SU-DHL-6 (cell line): ENCODE measurements at regions not wholly inside any gene's neighbourhood (a gene's known extent, or its start where the extent isn't known, plus 50 kb on each side); places are given as distances from the start of the nearest gene placed in this dataset.

Experiments used
- EZH2phosphoT487 ChIP-seq: fragments of 200-600 bp; sonication (generic), shearing (Covaris generic); conservative IDR thresholded peaks from 2 replicates; pipeline ENCODE4 v1.6.1; 2018; ENCODE audit warnings: mild to moderate bottlenecking, antibody characterized with exemption, low read length, moderate library complexity, mixed read lengths
- TF ChIP-seq, protein P1 (sequence below): fragments of 200-600 bp; sonication (generic); IDR thresholded peaks from one replicate; pipeline ENCODE4 v1.5.1; 2017; ENCODE audit warnings: antibody characterized with exemption, mild to moderate bottlenecking, low read length, moderate library complexity; ENCODE audit not compliant: insufficient read depth, poor library complexity, severe bottlenecking

GRCh38 chr19:30625947-30626625, 253.9 kb downstream of the ZNF536 start:
- TF ChIP-seq, protein P1, sequence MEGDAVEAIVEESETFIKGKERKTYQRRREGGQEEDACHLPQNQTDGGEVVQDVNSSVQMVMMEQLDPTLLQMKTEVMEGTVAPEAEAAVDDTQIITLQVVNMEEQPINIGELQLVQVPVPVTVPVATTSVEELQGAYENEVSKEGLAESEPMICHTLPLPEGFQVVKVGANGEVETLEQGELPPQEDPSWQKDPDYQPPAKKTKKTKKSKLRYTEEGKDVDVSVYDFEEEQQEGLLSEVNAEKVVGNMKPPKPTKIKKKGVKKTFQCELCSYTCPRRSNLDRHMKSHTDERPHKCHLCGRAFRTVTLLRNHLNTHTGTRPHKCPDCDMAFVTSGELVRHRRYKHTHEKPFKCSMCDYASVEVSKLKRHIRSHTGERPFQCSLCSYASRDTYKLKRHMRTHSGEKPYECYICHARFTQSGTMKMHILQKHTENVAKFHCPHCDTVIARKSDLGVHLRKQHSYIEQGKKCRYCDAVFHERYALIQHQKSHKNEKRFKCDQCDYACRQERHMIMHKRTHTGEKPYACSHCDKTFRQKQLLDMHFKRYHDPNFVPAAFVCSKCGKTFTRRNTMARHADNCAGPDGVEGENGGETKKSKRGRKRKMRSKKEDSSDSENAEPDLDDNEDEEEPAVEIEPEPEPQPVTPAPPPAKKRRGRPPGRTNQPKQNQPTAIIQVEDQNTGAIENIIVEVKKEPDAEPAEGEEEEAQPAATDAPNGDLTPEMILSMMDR = no peak
- no peak for TF ChIP-seq EZH2phosphoT487
